GM20000 (cell line): ENCODE measurements at regions not wholly inside any gene's neighbourhood (a gene's known extent, or its start where the extent isn't known, plus 50 kb on each side); places are given as distances from the start of the nearest gene placed in this dataset.

ENCODE experiments used
- DNase-seq: peaks from one replicate; pipeline ENCODE4 v3.0.0; 2012; ENCODE audit warnings: low spot score
- TF ChIP-seq, protein P1 (sequence below): IDR thresholded peaks from 2 replicates; pipeline ENCODE4 v1.5.1; 2012; ENCODE audit warnings: mild to moderate bottlenecking, control low read depth; ENCODE audit errors: extremely low read depth, missing control alignments

DNA sequence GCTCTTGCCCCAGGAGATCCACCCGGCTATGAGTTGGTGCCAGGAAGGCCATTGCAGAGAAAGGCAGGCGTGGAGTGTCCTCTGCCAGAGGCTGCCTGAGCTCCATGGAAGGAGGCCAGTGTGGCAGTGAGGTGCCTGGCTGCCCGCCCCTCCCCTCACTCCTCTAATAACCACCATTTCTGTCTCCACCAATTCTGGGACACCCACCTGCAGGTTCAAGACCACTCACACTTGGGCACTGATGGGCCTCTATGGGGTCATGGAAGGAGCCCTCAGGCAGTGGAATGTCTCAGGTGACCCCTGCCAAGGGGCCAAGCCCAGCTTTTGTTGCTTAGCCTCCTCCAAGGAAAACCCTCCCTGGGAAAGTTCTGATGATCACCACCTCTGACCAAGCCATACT lies 731.6 kb downstream of the MATN1 start:
- no peak for DNase-seq
- TF ChIP-seq, protein P1, sequence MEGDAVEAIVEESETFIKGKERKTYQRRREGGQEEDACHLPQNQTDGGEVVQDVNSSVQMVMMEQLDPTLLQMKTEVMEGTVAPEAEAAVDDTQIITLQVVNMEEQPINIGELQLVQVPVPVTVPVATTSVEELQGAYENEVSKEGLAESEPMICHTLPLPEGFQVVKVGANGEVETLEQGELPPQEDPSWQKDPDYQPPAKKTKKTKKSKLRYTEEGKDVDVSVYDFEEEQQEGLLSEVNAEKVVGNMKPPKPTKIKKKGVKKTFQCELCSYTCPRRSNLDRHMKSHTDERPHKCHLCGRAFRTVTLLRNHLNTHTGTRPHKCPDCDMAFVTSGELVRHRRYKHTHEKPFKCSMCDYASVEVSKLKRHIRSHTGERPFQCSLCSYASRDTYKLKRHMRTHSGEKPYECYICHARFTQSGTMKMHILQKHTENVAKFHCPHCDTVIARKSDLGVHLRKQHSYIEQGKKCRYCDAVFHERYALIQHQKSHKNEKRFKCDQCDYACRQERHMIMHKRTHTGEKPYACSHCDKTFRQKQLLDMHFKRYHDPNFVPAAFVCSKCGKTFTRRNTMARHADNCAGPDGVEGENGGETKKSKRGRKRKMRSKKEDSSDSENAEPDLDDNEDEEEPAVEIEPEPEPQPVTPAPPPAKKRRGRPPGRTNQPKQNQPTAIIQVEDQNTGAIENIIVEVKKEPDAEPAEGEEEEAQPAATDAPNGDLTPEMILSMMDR = no peak

DNA sequence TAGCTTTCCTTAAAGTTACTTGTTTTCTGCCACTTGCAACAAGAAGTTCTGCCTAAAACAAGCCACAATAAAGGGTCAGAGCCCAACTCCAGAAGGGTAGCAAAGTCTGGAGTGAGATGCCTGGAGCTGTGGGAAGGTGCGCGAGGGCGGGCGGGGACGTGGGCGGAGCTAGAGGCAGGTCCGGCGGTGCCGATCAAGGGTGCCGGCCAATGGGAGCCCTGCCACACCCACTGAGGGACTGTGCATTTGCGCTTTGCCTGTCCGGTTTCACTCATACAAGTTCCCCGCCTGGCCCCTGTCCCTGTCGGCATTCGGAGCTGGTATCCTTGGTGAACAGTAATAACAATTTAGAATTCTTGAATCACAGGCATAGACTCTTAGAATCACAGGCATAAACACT lies 732.4 kb downstream of the MATN1 start:
- no peak for DNase-seq
- TF ChIP-seq, protein P1 = no peak

DNA sequence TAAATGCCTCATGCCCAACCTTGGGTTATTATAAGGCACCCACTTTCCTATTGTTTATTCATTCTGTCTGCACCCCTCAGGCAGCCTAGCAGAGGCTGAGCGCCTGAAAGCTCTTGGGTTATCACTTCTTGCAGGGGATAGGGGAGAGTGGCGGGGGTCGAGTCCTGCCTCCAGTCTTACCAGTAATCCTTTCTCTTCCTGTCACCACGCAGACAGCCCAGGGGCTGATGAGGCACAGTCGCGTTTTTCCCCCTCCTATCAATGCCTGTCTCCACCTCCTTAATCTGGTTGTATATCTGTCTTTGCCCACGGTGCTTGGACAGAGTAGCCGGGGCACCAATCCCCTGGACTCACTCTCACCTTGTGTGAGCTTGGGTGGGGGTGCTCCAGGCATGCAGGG lies 733.1 kb downstream of the MATN1 start:
- no peak for DNase-seq
- TF ChIP-seq, protein P1 = no peak

DNA sequence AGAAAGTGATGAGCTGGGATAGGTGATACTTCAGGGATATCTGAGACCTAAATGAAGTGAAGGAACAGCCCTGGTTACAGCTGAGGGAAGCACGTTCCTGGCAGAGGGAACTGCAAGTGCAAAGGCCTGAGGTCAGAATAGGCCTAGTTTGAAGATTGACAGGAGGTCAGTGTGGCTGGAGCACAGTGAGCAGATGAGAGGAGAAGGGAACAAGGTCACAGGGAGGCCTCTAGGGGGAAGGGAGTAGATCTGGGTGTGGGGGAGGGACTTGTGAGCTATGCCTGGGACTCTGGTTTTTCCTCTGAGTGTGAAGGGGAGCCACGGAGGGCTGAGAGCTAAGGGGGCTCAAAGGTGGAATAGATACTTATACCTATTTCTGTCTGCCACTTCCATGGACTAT lies 736.4 kb downstream of the MATN1 start:
- TF ChIP-seq, protein P1 = no peak

DNA sequence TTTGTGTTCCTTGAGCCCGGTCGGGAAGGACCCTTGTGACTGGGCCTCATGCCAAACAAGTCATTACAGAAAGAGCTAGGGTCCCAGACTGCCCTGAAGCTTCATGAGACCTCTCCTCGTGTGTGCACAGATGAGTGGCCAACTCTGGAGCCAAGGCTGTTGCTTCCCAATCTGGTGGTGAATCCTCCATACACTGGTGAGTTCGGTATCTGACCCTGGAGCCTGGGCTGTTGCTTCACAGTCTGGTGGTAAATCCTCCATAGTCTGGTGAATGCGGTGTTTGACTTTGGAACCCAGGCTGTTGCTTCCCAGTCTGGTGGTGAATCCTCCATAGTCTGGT lies 737.8 kb downstream of the MATN1 start:
- TF ChIP-seq, protein P1 = no peak
- no peak for DNase-seq

More for the DNA sequence above, 736.4 kb downstream of the MATN1 start:
- DNase-seq = no peak

DNA sequence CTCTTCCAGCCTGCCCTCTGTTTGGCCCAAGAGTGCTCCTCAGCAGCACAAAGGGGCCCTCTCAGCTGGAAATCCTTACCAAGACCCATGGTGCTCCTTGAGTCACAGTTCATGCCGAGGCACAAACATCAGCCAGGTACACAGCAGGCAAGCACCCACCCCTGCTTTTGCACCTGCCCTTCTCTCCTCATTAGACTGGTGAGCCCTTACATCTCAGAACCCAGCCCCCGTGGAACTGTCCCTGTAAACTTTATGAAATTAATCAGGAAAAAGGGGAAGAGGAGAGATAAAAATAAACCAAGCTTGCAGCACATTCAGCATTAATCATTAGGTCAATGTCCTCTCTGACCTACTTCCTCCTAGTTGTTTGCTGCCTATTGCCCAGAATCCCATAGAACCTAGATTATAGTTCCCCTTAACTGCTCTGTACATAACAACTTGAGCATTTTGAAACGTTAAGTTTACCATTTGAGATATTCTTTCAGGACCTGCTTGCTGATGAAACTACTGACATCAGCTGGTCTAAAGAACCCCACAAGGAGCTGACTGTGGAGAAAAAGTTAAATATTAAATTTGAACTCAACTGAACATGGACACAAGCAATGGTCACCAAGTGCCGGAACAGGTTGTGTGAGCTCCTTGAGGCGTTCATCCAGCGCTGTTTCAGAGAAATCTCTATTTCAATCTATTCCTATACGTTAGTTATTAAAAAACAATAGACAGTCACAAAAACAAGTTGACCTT lies 738.4 kb downstream of the MATN1 start:
- TF ChIP-seq, protein P1 = no peak
- DNase-seq = no peak

DNA sequence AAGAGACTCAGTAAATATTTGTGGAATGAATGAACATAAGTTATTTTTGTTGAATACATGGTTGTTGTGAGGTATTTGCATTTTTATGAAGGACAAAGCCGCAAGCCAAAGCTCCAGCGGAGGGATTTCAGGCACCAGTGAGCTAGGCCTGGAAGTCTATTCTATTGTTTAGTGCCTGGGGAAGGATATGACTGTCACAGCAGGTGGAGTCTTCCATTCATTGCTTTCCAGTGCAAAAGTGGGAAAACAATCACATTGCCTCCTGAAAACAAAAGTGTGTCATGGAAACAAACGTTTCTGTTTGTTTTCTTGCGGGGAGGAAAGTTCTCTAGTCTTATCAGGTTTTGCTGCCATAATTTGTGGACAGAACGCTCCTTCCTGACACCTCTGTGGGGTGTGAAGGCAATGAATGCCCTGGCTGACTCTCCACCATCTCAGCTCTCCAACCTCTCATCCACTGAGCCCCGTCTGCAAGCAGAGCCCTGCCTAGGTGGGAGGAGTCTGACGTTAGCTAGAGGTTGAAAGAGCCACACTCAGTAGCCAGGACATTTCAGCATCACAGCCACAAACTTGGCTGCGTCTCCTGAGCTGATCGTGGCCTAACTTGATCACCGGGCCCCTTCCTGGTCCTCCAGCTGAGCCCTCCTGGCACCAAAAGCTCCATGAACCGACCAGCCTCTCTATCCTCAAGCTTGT lies 739.1 kb downstream of the MATN1 start:
- TF ChIP-seq, protein P1 = no peak
- no peak for DNase-seq
